WTC11 (cell line): ENCODE measurements at regions not wholly inside any gene's neighbourhood (a gene's known extent, or its start where the extent isn't known, plus 50 kb on each side); places are given as distances from the start of the nearest gene placed in this dataset.
"Not testable (repeated sequence)": the region's sequence is repeated elsewhere in the genome, so short reads cannot be mapped to it uniquely, and the experiment has no call there.

ENCODE experiments used
- ATF6 ChIP-seq: sonication (generic); formaldehyde crosslinking; IDR thresholded peaks from 2 replicates; pipeline ENCODE4 v1.8.1; 2023; ENCODE audit warnings: mild to moderate bottlenecking, missing genetic modification reagents
- OVOL2 ChIP-seq: fragments of 250-450 bp; sonication (Bioruptor Pico); IDR thresholded peaks from 2 replicates; pipeline ENCODE4 v1.9.0; 2021; ENCODE audit warnings: mild to moderate bottlenecking, borderline replicate concordance

GRCh38 chr5:174476001-174476400 lies 248.4 kb upstream of the MSX2 start:
- TF ChIP-seq OVOL2 (CRISPR knock-in tag); ATF6: not testable (repeated sequence)
